ENCODE measurements at regions not wholly inside any gene's neighbourhood (a gene's known extent, or its start where the extent isn't known, plus 50 kb on each side); places are given as distances from the start of the nearest gene placed in this dataset.

GRCh38 chr2:481388-481787, 193.5 kb upstream of the ALKAL2 start:
- H3K9me3 ChIP-seq (replicated peaks) = no peaks in the 10 kb centered on the region
- no peaks in the 10 kb centered on the region for H3K4me1 ChIP-seq
- peaks cover 56% of the 10 kb centered on the region for H3K27me3 ChIP-seq (ENCODE audit: low read depth)
- no peak overlapping the region for H3K4me3 ChIP-seq
- TF ChIP-seq, protein P1, sequence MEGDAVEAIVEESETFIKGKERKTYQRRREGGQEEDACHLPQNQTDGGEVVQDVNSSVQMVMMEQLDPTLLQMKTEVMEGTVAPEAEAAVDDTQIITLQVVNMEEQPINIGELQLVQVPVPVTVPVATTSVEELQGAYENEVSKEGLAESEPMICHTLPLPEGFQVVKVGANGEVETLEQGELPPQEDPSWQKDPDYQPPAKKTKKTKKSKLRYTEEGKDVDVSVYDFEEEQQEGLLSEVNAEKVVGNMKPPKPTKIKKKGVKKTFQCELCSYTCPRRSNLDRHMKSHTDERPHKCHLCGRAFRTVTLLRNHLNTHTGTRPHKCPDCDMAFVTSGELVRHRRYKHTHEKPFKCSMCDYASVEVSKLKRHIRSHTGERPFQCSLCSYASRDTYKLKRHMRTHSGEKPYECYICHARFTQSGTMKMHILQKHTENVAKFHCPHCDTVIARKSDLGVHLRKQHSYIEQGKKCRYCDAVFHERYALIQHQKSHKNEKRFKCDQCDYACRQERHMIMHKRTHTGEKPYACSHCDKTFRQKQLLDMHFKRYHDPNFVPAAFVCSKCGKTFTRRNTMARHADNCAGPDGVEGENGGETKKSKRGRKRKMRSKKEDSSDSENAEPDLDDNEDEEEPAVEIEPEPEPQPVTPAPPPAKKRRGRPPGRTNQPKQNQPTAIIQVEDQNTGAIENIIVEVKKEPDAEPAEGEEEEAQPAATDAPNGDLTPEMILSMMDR (IDR thresholded peaks at IDR 0.05; ENCODE audit: borderline replicate concordance) = no peak
- H3K36me3 ChIP-seq = no peaks in the 10 kb centered on the region
- intact Hi-C loops (cut with micrococcal nuclease) = no loop called here
- DNase-seq = no peak
- no peak overlapping the region for H3K27ac ChIP-seq (replicated peaks)

DNA sequence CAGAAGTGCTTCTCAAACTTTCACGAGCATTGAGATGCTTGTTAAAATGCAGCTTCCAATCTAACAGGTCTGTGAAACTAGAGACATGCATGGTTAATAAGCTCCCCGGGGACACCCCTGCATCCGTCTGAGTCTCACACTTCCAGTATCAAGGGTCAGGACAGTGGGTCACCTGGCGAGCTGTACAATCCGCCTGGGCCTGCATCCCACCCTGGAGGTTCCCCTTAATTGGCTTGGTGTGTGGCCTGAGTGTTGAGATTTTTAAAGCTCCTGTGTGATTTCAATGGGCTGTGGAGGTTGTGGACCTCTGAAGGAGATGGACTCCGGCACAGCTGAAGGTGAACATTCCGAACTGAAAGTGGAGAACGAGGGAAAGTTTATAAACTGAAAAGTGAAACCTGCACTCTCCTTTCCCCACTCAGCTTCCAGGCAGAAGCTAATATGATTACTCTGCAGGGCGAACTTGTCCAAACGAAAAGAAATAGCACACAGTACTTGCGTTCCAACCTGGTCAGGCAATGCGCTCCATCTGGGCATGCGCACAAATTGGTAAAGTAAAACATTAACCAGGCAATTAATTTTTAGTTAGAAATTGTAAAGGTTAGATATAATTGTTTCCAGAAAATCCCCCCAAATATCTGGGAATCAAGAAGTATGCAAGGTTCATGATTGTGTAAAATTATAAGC, 191.7 kb upstream of the ALKAL2 start:
- H3K4me1 ChIP-seq = no peaks in the 10 kb centered on the region
- H3K9me3 ChIP-seq (replicated peaks) = no peaks in the 10 kb centered on the region
- H3K27ac ChIP-seq (replicated peaks) = no peak overlapping the region
- intact Hi-C loops (cut with micrococcal nuclease) = no loop called here
- H3K27me3 ChIP-seq (ENCODE audit: low read depth) = peaks cover 62% of the 10 kb centered on the region
- TF ChIP-seq, protein P1 (IDR thresholded peaks at IDR 0.05; ENCODE audit: borderline replicate concordance) = no peak
- no peaks in the 10 kb centered on the region for H3K36me3 ChIP-seq
- no peak for DNase-seq
- H3K4me3 ChIP-seq = no peak overlapping the region

- DNase-seq = no peak
- Histone ChIP-seq H3K9me3 (replicated peaks) (no peaks in the 10 kb centered on the region), H3K27me3 (ENCODE audit: low read depth) (peaks cover 59% of the 10 kb centered on the region), H3K27ac (replicated peaks) (no peak overlapping the region), H3K4me1 (no peaks in the 10 kb centered on the region), H3K4me3 (no peak overlapping the region), H3K36me3 (no peaks in the 10 kb centered on the region)
- intact Hi-C loops (cut with micrococcal nuclease) = no loop called here
- TF ChIP-seq, protein P1 (IDR thresholded peaks at IDR 0.05; ENCODE audit: borderline replicate concordance) = no peak
Measured at GRCh38 chr2:479031-479430, 191.1 kb upstream of the ALKAL2 start.

DNA sequence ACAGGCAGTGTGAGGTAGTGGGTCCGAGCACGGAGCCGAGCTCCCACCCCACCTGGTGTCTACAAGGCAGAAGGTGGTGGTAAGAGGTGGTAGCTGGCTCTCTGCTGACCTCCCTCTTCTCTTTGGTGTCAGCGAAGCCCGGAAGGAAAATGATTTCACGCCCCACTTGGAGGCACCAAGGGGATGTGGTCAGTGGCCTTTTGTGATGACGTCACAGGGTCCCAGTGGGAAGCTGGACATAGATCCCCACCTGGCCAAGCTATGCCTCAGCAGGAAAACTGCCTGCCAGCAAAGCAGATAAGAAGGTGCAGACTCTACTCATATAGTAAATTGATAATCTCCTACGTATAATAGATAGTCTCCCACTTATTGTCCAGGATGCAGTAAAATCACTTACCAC, 183.7 kb upstream of the ALKAL2 start:
- Histone ChIP-seq H3K27me3 (ENCODE audit: low read depth) (peaks cover 63% of the 10 kb centered on the region), H3K36me3 (no peaks in the 10 kb centered on the region), H3K4me1 (peaks cover 5% of the 10 kb centered on the region), H3K27ac (replicated peaks) (no peak overlapping the region), H3K4me3 (no peak overlapping the region), H3K9me3 (replicated peaks) (peaks cover 13% of the 10 kb centered on the region)
- intact Hi-C loops (cut with micrococcal nuclease) = no loop called here
- no peak for DNase-seq
- TF ChIP-seq, protein P1 (IDR thresholded peaks at IDR 0.05; ENCODE audit: borderline replicate concordance) = no peak

- no peak for DNase-seq
- no peaks in the 10 kb centered on the region for H3K36me3 ChIP-seq
- H3K4me3 ChIP-seq = no peak overlapping the region
- intact Hi-C loops (cut with micrococcal nuclease) = no loop called here
- H3K4me1 ChIP-seq = peaks cover 5% of the 10 kb centered on the region
- peaks cover 74% of the 10 kb centered on the region for H3K27me3 ChIP-seq (ENCODE audit: low read depth)
- H3K27ac ChIP-seq (replicated peaks) = no peak overlapping the region
- H3K9me3 ChIP-seq (replicated peaks) = peaks cover 13% of the 10 kb centered on the region
- TF ChIP-seq, protein P1 (IDR thresholded peaks at IDR 0.05; ENCODE audit: borderline replicate concordance) = no peak
Measured at GRCh38 chr2:469514-469913, 181.6 kb upstream of the ALKAL2 start.

Data from left ventricle myocardium inferior (tissue), 1 donor.